ENCODE measurements at regions not wholly inside any gene's neighbourhood (a gene's known extent, or its start where the extent isn't known, plus 50 kb on each side); places are given as distances from the start of the nearest gene placed in this dataset.

DNA sequence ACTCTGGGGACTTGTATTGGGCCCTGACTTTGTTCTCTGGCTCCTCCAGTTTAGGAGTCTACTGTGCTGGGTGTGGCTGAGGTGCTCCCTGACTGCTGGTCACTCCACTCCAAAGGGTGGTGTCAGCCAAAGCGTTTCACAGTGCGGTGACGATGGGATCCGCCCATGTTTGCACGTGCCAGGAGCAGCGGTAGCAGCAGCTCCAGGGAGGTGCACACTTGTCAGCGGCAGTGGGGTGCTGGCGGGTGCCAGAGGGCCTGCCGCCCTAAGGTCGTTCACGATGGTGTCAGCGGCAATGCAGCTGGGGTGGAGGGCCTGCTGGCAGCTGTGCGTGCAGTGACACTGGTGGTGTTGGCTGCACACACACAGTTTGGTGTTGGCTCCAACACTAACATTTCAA lies 268.5 kb upstream of the AKR1E2 start:
- no peak overlapping the region for H3K27ac ChIP-seq (ENCODE audit: extremely low read depth, low read depth, low read length)
- no peaks in the 10 kb centered on the region for H3K4me1 ChIP-seq (ENCODE audit: control insufficient read depth, insufficient read depth, low read length)
- H3K9me3 ChIP-seq (ENCODE audit: control insufficient read depth, insufficient read depth, low read depth, low read length) = no peaks in the 10 kb centered on the region
- POLR2A ChIA-PET = no interaction called here
- no peak for TF ChIP-seq ZNF629 (tag by site-specific recombination; IDR thresholded peaks at IDR 0.05)
- TF ChIP-seq, protein P1, sequence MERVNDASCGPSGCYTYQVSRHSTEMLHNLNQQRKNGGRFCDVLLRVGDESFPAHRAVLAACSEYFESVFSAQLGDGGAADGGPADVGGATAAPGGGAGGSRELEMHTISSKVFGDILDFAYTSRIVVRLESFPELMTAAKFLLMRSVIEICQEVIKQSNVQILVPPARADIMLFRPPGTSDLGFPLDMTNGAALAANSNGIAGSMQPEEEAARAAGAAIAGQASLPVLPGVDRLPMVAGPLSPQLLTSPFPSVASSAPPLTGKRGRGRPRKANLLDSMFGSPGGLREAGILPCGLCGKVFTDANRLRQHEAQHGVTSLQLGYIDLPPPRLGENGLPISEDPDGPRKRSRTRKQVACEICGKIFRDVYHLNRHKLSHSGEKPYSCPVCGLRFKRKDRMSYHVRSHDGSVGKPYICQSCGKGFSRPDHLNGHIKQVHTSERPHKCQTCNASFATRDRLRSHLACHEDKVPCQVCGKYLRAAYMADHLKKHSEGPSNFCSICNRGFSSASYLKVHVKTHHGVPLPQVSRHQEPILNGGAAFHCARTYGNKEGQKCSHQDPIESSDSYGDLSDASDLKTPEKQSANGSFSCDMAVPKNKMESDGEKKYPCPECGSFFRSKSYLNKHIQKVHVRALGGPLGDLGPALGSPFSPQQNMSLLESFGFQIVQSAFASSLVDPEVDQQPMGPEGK (tag by site-specific recombination; IDR thresholded peaks at IDR 0.05) = no peak
- no peak for TF ChIP-seq ZNF501 (tag by site-specific recombination; IDR thresholded peaks at IDR 0.05)
- TF ChIP-seq ZNF747 (tag by site-specific recombination; IDR thresholded peaks at IDR 0.05) = no peak
- TF ChIP-seq REPIN1 (tag by site-specific recombination; IDR thresholded peaks at IDR 0.05; ENCODE audit: low read depth) = no peak
- TF ChIP-seq ZNF433 (tag by site-specific recombination; IDR thresholded peaks at IDR 0.05; ENCODE audit: low read depth) = no peak
- TF ChIP-seq, protein P2, sequence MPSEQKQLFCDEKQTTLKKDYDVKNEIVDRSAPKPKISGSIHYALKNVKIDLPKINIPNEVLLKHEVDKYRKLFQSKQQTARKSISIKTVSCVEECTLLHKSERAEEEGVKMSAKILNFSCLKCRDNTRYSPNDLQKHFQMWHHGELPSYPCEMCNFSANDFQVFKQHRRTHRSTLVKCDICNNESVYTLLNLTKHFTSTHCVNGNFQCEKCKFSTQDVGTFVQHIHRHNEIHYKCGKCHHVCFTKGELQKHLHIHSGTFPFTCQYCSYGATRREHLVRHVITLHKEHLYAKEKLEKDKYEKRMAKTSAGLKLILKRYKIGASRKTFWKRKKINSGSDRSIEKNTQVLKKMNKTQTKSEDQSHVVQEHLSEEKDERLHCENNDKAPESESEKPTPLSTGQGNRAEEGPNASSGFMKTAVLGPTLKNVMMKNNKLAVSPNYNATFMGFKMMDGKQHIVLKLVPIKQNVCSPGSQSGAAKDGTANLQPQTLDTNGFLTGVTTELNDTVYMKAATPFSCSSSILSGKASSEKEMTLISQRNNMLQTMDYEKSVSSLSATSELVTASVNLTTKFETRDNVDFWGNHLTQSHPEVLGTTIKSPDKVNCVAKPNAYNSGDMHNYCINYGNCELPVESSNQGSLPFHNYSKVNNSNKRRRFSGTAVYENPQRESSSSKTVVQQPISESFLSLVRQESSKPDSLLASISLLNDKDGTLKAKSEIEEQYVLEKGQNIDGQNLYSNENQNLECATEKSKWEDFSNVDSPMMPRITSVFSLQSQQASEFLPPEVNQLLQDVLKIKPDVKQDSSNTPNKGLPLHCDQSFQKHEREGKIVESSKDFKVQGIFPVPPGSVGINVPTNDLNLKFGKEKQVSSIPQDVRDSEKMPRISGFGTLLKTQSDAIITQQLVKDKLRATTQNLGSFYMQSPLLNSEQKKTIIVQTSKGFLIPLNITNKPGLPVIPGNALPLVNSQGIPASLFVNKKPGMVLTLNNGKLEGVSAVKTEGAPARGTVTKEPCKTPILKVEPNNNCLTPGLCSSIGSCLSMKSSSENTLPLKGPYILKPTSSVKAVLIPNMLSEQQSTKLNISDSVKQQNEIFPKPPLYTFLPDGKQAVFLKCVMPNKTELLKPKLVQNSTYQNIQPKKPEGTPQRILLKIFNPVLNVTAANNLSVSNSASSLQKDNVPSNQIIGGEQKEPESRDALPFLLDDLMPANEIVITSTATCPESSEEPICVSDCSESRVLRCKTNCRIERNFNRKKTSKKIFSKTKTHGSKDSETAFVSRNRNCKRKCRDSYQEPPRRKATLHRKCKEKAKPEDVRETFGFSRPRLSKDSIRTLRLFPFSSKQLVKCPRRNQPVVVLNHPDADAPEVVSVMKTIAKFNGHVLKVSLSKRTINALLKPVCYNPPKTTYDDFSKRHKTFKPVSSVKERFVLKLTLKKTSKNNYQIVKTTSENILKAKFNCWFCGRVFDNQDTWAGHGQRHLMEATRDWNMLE (tag by site-specific recombination; conservative IDR thresholded peaks at IDR 0.05; ENCODE audit: low read depth) = no peak
- TF ChIP-seq, protein P3, sequence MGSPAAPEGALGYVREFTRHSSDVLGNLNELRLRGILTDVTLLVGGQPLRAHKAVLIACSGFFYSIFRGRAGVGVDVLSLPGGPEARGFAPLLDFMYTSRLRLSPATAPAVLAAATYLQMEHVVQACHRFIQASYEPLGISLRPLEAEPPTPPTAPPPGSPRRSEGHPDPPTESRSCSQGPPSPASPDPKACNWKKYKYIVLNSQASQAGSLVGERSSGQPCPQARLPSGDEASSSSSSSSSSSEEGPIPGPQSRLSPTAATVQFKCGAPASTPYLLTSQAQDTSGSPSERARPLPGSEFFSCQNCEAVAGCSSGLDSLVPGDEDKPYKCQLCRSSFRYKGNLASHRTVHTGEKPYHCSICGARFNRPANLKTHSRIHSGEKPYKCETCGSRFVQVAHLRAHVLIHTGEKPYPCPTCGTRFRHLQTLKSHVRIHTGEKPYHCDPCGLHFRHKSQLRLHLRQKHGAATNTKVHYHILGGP (tag by site-specific recombination; IDR thresholded peaks at IDR 0.05) = no peak
- TF ChIP-seq ZNF664 (tag by site-specific recombination; IDR thresholded peaks at IDR 0.05) = no peak
- TF ChIP-seq, protein P4, sequence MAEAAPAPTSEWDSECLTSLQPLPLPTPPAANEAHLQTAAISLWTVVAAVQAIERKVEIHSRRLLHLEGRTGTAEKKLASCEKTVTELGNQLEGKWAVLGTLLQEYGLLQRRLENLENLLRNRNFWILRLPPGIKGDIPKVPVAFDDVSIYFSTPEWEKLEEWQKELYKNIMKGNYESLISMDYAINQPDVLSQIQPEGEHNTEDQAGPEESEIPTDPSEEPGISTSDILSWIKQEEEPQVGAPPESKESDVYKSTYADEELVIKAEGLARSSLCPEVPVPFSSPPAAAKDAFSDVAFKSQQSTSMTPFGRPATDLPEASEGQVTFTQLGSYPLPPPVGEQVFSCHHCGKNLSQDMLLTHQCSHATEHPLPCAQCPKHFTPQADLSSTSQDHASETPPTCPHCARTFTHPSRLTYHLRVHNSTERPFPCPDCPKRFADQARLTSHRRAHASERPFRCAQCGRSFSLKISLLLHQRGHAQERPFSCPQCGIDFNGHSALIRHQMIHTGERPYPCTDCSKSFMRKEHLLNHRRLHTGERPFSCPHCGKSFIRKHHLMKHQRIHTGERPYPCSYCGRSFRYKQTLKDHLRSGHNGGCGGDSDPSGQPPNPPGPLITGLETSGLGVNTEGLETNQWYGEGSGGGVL (tag by site-specific recombination; IDR thresholded peaks at IDR 0.05) = no peak
- no peak for TF ChIP-seq ZNF555 (tag by site-specific recombination; conservative IDR thresholded peaks at IDR 0.05)
- TF ChIP-seq ZNF514 (tag by site-specific recombination; IDR thresholded peaks at IDR 0.05) = no peak
- no peak for TF ChIP-seq ZNF394 (tag by site-specific recombination; IDR thresholded peaks at IDR 0.05; ENCODE audit: borderline replicate concordance)
- no peak for TF ChIP-seq ZNF248 (tag by site-specific recombination; IDR thresholded peaks at IDR 0.05)
- H3K36me3 ChIP-seq (ENCODE audit: control insufficient read depth in 2 of 2, insufficient read depth in 1 of 2, low read length in 2 of 2) = no peaks in the 10 kb centered on the region
- no peak overlapping the region for H3K4me3 ChIP-seq (ENCODE audit: low read depth, low read length)
- CTCF ChIA-PET = no interaction called here

DNA sequence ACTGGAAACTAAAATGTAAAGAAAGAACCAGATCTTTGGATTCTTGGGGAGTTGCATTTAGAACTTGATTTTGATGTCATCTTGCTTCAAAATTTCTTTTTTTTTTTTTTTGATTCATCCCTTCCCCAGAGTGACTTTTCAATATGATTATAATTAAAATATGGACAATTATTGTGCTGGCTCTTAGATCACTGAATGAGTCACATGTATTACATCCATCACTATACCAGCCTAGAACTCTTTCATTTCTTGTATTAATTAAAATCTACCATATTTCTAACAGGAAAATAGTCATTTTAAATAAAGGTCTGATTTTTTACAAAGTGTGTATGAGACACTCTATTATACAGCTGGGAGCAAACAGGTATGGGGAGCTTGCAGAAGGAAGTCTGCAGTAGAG lies 269.5 kb upstream of the AKR1E2 start:
- TF ChIP-seq ZNF175 (tag by site-specific recombination; IDR thresholded peaks at IDR 0.05) (no peak), ZNF211 (tag by site-specific recombination; IDR thresholded peaks at IDR 0.05; ENCODE audit: low read depth) (no peak), ZNF624 (tag by site-specific recombination; IDR thresholded peaks at IDR 0.05) (no peak)
- Histone ChIP-seq H3K27ac (ENCODE audit: extremely low read depth, low read depth, low read length) (no peak overlapping the region), H3K36me3 (ENCODE audit: control insufficient read depth in 2 of 2, insufficient read depth in 1 of 2, low read length in 2 of 2) (no peaks in the 10 kb centered on the region), H3K4me1 (ENCODE audit: control insufficient read depth, insufficient read depth, low read length) (no peaks in the 10 kb centered on the region), H3K9me3 (ENCODE audit: control insufficient read depth, insufficient read depth, low read depth, low read length) (no peaks in the 10 kb centered on the region), H3K4me3 (ENCODE audit: low read depth, low read length) (no peak overlapping the region)
- ChIA-PET POLR2A (no interaction called here), CTCF (interaction anchor here (0.6 to 0.7 kb wide), 2 partner anchors 16 to 125 kb away, joined by 3 to 4 read pairs; no protein-coding TSS in a partner anchor)
